GM21360 (cell line): ENCODE measurements at regions not wholly inside any gene's neighbourhood (a gene's known extent, or its start where the extent isn't known, plus 50 kb on each side); places are given as distances from the start of the nearest gene placed in this dataset.

ENCODE experiments used
- ATAC-seq: cut with Tn5 transposase; IDR thresholded peaks from one replicate; pipeline ENCODE4 v1.9.1; 2021; ENCODE audit warnings: mild to moderate bottlenecking, moderate library complexity; ENCODE audit not compliant: unreplicated experiment

GRCh38 chr16:13543850-13544249 is 376.1 kb upstream of the ERCC4 start:
- no peak for ATAC-seq

DNA sequence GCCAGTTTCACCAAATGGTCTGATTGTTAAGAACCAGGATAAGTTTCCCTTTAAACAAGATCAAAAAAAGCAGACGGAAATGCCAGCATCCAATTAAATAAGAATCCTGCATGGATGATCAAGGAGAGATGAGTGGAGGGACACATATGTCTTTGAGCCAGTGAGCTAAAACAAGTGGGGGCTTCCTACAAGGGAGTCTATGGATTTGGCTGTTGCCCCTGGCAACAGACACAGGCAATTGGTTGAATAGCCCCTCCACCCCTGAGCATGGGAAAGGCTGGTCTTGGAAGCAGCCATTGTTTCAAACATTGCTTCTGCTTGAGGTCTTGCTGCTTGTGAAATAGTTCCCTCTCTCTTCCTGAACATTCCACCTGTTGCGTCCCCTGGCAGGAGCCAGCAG is 374.7 kb upstream of the ERCC4 start:
- ATAC-seq: no peak

DNA sequence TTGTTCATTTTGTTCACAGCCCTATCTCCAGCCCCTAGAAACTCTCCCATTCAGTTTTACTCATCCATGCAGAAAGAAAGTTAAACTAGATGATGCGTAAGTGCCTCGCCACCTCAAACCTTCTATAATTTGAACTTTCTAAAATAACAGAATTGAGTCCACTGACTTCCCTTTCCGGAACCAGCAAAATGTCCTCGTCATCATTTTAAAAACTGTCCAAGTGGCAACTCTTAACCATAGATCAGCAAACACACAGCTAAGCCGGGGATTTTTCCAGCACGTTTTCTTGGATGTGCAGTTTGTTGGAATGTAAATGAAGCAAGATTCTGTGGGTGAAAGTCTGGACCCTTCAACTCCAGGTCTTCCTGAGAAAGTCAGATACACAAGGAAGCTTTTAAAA is 369.7 kb upstream of the ERCC4 start:
- ATAC-seq: no peak

DNA sequence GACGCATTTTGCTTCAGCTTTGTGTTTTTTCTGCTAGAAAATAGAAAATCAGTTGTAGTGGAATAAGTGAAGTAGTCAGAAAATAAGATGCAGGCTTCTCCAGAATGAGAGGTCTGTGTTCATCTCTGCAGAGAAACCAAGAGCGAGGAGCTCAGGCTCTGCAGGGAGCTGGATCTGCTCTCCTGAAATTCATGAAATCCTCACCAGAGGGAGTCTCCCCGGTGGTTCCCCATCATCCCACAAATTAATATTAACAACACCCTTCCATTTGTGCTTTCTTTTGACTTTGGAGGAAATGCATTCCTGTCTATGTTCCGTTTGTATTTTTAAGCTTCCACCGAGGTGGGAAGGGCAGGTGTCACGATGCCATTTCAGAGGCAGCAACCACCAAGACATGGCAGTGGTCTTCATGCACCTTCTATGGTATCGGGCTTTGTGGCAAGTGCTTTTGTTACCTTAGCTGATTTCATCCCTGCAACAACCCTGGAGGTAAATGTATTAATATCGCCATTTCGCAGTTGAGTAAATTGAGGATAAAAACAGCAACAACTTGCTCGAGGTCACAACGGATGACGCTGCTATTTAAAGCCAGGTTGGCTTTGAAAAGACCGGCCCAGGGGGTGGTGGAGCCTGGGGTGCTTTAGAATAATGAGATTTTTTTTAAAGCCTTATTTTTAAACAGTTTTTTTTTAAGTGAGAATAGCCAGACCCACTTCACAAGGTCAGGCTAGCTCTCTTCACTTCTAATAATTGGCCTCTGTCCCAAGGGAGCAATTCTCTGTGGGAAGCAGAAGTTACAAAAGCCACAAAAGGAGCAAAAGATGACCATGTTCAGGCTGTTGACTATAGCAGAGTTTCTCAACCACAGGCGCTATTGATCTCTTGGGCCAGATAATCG is 367.6 kb upstream of the ERCC4 start:
- ATAC-seq: no peak

- no peak for ATAC-seq
These were observed 367.0 kb upstream of the ERCC4 start for GRCh38 chr16:13552960-13553257.

DNA sequence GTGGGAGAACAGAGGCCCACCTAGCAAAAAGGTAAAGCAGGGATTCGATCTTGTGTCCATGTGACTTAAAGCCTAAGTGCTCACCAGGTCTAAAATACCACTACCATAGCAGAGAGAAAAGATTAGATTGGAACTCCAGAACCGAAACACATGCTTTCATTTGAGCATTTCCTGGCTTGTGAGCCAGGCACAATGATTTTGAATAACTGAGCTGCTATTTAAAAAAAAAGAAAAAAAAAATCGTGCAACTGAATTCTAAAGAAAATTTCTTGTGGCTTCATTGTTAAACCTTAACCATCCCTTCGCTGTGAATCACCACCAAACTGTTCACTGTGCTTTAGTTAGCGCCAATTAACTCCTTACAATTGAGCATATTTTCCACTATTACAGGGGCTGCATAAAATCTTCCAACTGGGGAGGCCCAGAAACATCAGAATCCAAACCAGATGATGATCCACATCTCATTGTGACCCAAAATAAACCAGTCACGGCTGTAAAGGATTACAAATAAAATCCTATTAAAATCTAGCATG is 366.4 kb upstream of the ERCC4 start:
- ATAC-seq: no peak

DNA sequence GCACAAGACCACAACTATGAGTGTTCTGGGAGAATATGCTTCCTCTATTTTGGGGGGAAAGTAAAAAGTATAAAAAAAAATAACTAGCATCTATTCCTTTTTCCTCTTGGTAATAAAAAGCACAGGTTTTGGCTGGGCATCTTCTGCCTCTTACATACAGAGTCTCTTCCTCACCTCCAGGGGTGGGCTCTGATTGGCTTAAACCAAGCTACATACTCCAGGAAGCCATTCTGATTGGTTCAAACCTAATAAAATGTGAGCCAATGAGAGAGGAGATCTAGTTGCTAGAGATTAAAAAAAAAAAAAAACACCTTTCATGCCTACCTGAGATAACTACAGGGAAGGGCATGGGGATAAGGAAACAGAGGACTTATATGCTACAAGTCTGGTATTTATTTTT is 365.9 kb upstream of the ERCC4 start:
- no peak for ATAC-seq

GRCh38 chr16:13554643-13555042 is 365.3 kb upstream of the ERCC4 start:
- ATAC-seq: no peak

DNA sequence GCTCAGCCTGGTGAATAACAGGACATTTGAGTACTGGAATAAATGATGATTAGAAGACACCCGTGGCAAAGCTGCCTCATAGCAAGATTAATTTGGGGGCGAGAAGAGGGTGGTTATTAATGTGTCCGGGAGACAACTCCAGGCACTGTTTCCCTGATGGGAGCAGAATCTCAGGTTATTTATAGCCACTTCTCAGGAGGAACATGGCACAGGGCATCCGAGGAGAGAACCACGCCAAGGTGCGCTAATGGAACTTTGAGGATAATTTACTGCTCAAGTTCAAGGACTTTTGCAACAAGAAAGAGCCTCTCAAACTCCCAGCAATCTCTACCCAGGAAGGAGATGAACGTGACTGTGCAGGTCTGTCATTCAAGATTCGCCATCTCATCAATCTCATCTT is 362.5 kb upstream of the ERCC4 start:
- ATAC-seq: no peak

- ATAC-seq: no peak
These were observed 361.2 kb upstream of the ERCC4 start for GRCh38 chr16:13558752-13559151.

GRCh38 chr16:13559624-13560023 is 360.3 kb upstream of the ERCC4 start:
- ATAC-seq: no peak

DNA sequence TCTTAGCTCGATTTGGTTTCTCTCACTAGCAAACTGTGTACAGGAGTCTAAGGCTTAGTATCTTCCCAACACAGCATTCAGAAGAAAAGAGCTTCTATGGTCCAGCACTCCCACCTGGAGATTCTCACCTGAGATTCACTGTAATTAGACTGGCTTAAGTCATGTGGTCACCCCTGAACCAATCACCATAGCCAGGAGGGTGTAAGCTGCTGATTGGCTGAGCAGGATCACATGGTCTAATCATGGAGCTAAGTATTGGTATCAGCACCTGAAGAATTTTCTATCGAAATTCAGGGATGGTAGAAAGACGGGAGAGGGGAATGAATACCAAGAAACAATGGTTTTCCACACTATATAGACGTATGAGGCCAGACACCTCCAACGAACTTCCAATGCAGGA is 359.8 kb upstream of the ERCC4 start:
- no peak for ATAC-seq

DNA sequence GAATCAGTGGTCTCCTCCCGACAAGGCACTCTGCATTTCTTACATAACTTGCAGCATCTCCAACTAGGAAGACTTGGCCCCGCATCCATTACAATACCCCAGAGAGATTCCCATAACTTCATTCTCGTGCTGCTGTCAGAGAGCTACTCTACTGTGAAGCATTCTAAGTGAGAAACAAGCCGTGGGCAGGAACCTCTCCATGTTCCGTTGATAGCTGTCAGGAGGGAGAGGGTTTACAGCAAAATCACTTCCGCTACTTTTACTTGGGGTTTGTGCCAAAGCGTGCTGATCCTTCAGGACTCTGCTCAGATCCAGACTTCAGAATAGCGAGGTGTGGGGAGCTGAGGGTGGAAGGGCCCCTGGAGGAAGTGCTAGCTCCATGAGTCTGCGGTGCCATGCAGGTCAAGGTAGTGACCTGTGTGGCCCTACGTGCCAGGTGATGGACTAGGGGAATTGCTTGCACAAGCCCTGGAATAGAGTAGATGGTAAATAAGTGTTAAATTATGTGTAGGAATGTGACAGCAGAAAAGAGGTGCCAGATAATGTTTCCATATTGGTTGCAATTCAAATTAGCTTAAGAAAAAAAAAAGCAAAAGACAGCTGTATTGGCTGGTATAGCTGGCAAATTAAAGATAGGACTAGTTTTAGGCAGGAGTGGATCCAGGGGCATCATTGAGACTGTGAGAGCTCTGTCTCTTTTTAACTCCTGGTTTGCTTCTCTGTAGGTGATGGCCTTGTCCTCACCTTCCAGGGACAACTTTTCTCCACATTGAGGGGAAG is 358.5 kb upstream of the ERCC4 start:
- no peak for ATAC-seq

GRCh38 chr16:13568803-13569202 is 351.2 kb upstream of the ERCC4 start:
- no peak for ATAC-seq

GRCh38 chr16:13569986-13570385 is 350.0 kb upstream of the ERCC4 start:
- no peak for ATAC-seq

- ATAC-seq: no peak
These were observed 348.9 kb upstream of the ERCC4 start for GRCh38 chr16:13571036-13571435.

GRCh38 chr16:13573903-13574302 is 346.1 kb upstream of the ERCC4 start:
- no peak for ATAC-seq

DNA sequence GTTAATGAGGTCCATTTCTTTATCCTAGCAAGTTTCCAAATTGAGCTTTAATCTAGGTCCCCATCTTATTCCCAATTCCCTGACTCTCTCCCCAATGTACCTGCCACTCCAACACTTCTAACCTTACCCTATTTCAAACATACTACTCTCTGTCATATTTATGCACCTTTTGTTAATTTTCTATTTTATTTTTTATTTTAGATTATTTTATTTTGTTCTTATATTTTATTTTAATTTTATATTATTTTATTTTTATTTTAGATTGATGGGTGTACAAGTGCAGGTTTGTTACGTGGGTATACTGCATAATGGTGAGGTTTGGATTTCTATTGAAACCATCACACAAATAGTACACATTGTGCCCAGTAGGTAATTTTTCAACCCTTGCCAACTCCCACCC is 333.9 kb upstream of the ERCC4 start:
- ATAC-seq: no peak

DNA sequence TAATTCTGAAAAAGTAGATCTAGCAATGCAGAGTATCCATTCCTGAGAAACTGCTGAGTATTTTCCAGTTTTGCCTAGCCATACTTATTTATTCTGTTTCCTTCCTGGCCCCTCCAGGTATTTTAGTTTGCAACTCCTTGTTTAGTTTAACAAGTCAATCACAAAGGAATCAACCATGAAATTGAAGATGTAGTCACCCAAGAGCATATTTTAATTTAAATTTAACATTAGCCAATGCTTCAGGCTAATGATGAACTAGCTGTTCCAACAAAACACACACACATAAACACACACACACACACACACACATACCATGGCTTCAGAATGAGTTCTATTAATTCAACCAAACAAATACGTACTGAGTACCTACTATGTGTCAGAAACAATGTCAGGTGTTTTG is 332.8 kb upstream of the ERCC4 start:
- ATAC-seq: no peak

DNA sequence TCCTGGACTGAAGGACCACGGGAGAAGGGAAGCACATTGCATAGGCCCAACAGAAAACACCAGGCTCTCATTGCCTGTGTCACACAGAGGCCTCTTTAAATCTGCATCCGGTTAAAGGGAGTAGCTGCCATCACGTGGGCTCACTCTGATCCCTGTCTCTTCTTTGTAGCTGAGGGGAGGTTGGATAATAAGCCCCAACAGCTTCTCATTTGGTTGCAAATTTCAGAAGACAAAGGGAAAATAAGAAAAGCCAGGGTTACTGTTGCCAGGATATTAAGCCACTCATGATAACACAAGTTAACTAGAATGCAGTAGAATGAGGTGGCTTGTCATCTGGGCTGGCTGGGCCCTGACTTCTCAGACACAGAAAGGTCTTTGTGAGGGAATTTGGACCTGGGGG is 325.1 kb upstream of the ERCC4 start:
- no peak for ATAC-seq

GRCh38 chr16:13606804-13607203 is 313.1 kb upstream of the ERCC4 start:
- ATAC-seq: no peak

GRCh38 chr16:13607289-13607688 is 312.7 kb upstream of the ERCC4 start:
- no peak for ATAC-seq
